GM12873 (cell line): ENCODE measurements at regions not wholly inside any gene's neighbourhood (a gene's known extent, or its start where the extent isn't known, plus 50 kb on each side); places are given as distances from the start of the nearest gene placed in this dataset.

Experiments used
- CTCF ChIP-seq: IDR thresholded peaks from 2 replicates; pipeline ENCODE4 v1.5.1; 2012; ENCODE audit warnings: low read depth, mild to moderate bottlenecking, moderate library complexity, low read length, control low read depth; ENCODE audit not compliant: insufficient read depth; ENCODE audit errors: missing control alignments

DNA sequence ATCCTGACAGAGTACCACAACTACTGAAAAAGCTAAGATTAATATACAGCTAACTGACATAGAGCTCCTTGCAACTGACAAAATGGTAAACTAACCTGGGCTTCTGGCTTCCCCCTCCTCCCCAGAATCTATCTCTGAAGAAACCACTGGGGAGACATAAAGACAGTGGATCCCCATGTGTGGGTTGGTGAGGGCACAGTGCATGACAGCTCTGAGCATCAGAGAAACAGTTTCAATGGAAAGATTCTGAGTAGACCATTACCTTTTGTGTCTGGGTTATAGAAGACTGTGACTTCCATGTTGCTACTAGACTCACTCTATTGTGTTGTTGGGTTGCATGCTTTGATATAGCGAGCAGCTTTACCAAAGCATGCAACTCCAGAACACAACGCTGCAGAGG, 247.4 kb downstream of the EFCAB11 start:
- TF ChIP-seq CTCF, result no peak

GRCh38 chr14:89702876-89703200, 251.7 kb downstream of the EFCAB11 start:
- no peak for TF ChIP-seq CTCF

GRCh38 chr14:89702073-89702875, 252.3 kb downstream of the EFCAB11 start:
- no peak for TF ChIP-seq CTCF

DNA sequence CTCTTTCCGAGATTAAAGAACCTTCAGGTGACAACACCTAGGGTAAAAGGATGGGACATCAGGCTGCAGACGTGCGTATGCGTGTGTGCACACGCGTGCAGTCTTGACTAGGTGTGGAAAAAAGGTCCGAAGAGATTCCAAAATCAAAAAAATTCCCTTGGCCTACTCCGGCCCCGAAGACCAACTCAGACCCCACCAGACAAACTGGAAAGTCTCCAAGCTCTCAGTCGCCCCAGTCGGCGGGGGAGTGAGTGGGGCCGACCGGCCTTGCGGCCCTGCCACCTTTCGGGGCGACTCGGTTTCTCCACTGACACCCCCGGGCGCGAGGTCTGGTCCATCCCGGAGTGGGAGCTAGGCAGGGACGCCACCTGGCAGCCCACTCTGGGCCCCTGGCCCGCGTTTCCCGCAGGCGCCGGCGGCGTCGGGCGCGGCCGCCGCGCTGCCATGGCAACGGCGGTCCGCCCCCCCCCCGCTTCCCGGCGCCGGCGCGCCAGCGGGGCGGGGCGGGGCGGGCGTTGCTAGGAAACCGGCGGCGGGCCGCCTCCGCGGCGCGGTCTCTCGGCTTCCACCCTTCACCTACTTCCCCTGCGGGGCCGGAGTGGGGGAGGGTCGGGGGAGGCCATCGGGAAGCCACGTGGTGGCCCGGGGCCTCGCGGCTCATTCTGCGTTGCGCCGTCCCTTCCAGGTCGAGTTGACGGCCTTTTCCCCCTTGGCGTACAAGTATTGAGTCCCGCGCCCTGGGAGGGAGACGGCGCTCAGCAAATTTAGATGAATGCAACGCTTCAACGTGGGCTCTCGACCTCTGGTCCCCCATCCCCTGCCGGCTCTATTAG, 253.1 kb downstream of the EFCAB11 start:
- TF ChIP-seq CTCF, result no peak

DNA sequence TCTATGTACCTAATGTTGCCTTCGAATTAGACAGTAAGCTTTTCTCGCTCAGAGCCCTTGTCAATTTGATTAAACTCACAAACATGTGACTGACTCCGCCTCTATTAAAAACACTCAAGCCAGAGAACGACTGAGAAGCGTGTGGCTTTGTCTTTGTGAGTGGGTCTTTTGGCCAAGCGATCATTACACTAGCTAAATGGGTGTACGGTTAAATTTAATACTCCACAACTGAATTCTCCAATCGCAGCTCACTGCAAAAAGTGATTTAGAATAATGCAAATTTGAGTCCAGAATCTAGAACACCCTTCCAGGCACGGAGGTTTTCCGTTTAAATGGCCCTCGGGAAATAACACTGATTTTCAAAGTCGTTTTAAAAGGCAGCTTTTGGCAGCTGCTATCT, 253.7 kb downstream of the EFCAB11 start:
- TF ChIP-seq CTCF, result no peak

DNA sequence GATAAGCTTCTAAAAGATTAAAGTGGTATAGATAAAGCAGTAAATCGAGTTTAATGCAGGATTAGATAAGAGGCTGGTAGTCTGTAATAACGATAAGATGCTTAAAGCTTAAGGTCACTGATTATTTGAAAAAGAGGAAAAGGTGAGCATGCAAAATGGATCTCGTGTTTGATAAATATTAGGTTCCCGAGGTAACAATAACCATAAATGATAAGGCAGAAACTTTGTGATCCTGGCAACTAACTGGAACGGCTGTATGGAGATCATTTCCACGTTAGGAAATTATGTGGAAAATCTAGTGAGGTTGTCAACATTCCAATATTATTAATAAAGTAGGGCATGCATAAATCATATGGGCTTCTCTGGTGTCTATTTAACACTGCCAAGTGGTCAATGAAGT, 255.5 kb downstream of the EFCAB11 start:
- TF ChIP-seq CTCF, result no peak

- TF ChIP-seq CTCF, result no peak
Observed at GRCh38 chr14:89697281-89698060, 257.1 kb downstream of the EFCAB11 start.
